Stimulated activated CD8-positive, alpha-beta memory T cell treated with anti-CD3 and anti-CD28 coated beads, Interleukin-15, amount 100 ng/mL, for 4 hours (primary cell): ENCODE measurements at regions not wholly inside any gene's neighbourhood (a gene's known extent, or its start where the extent isn't known, plus 50 kb on each side); places are given as distances from the start of the nearest gene placed in this dataset.
A peak's percentile ranks its signal among the peaks of the same experiment; 100 is the strongest.

Source experiments
- DNase-seq, 2 donors: peaks; one replicate each; pipeline ENCODE4 v3.0.0-alpha.2; 2020; ENCODE audit warnings: low read depth in 2 of 2

DNA sequence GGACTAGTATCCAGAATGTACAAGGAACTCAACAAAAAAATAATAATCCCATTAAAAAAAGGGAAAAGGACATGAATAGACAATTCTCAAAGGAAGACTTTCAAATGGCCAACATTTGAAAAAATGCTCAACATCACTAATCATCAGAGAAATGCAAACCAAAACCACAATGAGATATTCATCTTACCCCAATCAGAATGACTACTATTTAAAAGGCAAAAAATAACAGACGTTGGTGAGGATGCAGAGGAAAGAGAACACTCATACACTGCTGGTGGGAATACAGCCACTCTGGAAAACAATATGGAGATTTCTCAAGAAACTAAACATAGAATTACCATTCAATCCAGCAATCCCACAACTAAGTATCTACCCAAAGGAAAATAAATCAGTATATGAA lies 133.1 kb downstream of the KDR start:
- DNase-seq: no peak

DNA sequence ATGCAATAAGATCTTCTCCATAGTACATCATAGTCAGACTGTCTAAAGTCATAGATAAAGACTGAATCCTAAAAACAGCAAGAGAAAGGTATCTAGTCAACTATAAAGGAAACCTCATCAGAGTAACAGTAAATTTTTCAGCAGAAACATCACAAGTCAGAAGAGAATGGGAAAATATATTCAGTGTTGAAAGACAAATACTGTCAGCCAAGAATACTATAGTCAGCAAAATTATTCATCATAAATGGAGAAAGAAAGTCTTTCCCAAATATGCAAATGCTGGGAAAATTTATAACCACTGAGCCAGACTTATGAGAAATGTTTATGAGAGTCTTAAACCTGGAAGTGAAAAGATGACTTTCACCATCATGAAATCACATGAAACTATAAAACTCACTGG lies 136.7 kb downstream of the KDR start:
- no peak for DNase-seq

DNA sequence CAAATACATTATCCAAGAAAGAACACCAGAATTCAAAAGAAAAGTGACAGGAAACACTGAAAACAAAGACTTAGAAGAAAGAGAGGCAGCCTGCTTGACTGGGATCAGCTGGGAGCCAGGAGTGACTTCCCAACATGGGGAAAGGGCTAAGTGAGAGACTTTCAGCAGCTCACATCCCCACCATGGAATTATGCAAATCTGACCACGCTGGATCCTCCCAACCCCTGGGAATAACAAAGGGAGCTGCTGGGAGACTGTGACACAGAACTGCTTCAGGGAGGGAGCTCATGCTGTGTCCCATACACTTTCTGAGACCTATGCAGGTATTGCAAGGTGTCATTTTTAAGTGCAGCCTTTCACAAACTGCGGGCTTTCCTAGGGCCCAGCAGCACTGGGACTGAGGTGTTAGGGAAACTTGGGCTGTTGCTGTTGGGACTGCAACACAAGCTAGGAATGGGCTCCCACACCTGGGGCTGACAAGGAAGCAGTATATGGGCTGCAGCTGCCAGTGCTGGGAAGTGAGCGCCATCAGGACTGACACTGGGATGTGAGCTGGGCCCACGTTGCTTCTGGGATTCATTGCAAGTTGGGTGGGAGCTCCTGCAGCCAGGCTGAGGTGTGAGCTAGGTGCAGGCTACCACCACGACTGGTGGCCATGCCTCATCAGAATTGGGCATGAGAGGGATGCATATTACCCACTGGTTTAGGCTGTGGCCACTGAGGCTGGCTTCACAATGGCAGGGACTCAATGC lies 139.1 kb downstream of the KDR start:
- DNase-seq: no peak

DNA sequence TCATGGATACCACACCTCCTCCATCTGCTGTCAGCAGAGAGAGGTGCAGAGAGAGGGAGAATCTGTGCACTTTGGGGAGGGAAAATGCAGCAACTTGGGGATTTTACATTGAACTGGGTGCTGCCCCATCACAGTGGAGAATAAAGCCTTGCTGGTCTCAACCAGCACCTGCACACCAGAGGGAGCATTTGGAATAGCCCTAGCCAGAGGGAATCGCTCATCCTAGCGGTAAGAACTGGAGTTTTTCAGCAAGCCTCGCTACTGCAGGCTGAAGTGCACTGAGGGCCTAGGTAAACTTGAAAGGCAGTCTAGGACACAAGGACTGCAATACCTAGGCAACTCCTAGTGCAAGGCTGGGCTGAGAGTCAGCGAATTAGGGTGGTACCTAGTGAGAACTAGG lies 148.7 kb downstream of the KDR start:
- DNase-seq: no peak

DNA sequence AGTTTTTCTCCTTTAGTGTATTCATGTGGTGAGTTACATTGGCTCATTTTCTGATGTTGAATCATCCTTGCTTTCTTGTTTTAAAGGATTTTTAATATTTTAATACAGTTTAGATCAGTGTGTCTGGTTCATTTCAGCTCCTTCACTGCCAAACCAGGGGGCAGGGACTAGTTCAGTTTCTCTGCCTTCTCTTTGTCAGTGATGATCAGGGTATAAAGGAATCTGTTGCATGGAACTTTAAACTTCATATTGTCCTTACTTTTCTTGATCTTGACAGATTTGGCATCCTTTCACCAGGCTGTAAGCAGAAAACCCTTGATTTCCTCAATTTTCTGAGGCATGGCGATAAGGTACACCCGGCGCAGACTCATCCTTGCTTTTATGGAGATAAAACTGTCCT lies 149.4 kb downstream of the KDR start:
- DNase-seq: no peak

DNA sequence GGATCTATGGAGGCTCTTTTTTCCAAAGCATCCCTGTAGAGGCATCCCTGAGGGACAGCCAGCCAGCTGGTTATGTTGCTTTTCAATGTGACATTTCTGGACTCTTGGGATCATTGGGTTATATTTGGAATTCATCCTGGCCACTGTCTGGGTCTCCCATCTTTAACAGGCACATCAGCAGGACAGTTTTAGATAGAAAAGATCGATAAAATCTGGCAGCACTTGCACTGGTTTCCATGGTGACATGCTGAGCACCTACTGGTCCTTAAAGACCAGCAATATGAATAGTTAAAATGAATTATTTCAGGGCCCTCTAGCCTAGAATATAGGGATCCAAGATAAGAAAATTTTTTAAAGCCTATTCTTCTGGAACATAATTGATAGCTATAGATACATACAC lies 151.6 kb downstream of the KDR start:
- no peak for DNase-seq

DNA sequence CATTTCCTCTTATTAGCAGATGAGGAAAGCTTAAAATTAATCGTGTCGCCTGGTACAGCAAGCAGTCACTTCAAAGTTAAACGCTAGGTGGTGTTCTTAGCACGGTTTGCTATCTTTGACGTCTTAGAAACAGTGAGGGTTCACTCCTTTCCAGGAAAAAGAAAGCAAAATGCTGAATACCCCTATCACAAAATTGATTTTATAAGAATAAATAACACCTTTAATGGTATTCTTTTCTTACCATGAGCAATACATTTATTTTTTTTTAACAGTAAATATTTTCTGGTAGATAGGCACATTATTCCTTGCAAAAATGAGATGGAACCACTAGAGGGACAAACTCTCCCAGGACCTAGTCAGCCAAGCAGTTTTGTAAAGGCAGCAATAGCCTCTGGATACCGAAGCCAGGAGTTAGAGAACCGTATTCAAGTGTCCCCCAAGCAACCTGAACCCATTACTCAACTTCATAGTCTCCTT lies 153.9 kb downstream of the KDR start:
- no peak for DNase-seq

DNA sequence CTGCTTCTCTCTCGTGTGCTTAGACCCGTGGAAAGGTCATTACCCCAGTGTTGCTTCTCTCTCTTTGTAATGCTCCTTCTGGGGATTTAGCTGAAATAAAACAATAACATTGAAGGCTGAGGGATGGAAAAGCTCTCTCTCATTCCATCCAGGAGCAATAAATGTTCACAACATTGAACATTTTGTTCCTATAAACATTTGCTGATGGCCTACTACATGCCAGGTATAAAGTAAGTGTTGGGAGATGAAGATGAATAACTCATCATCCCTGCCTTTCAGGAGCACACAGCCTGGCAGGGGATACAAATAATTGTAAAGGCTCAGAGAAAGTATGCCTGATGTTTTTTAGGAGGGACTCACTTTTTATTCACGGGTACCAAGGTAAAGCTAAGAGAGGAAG lies 158.1 kb downstream of the KDR start:
- DNase-seq: no peak

DNA sequence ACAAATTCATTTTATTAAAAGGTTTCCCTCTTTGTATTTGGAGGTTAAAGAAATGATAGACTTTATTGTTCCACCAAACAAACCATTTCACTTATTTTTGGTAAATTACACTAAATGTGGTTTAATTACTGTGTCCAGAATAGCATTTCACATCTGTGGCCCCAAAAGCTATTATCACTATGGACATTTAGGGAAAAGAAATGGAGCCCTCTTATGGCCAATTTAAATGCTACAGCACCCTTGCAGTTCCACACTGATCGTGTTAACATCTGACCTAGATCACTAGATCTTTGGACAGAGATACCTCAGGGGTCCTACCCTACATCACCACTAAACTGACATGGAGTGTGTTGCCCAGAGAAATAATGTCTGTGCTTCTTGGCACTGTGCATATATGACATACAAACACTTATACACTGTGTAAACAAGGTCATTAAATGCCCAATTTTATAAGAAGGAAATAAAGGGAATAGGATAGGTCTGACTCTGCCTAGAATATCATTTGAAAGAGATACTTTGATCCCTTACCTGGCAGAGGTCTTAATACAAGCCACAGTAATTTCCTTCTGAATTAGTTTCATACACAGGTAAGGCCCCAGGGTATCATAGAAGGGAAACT lies 163.9 kb downstream of the KDR start:
- DNase-seq: no peak

DNA sequence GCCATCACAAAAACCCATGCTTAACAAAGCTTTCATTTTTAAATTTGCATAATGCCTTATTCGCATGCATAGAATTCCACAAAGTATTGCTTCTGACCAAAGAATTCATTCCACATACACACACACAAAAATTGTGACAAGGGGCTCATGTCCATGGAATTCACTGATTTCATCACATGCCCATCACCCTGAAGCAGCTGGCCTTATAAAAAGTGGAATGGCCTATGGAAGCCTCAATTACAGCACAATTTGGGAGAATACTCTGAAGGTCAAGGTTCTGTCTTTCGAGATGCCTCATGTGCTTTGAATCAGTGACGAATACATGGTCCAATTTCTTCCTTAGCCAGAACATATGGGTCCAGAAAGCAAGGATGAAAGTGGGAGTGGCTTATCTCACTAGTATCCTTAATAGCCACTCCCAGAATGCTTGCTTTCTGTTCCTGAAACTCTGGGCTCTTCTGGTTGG lies 165.7 kb downstream of the KDR start:
- DNase-seq: no peak

DNA sequence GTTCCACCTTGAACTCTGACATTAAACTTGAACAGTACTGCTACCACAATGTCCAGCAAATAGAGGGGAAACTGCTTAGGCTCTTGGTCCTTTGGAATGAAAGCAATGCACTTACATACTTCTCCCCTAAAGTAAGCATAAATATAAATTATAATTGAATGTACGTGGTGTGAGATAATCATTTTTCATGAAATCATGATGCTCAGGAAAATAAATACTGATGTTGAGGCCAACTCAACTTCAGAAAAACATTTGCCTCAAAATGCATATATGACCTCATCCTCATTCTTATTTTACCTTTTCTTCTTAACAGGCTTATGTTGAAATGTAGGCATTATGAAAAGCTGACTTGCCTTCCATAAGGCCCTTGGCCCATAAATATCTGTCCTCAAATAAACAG lies 166.3 kb downstream of the KDR start:
- DNase-seq: no peak

DNA sequence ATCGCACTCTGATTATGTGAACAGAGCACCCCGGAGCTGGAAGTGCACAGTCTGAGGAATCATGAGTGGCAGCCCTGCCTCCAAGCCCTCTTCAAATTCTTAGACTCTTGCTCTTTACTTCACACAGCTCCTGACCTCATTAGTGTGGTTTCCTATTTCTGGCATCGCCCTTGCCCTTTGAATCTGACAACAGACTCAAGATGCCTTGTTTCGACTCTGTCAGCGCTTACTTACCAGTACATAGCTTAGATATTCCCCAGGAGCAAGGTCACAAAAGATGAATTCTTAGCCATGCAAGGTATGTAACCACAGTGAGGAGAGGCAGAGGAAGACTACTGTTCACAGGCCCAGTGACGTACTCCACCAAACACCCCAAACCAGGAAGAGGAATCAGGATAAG lies 167.2 kb downstream of the KDR start:
- no peak for DNase-seq

DNA sequence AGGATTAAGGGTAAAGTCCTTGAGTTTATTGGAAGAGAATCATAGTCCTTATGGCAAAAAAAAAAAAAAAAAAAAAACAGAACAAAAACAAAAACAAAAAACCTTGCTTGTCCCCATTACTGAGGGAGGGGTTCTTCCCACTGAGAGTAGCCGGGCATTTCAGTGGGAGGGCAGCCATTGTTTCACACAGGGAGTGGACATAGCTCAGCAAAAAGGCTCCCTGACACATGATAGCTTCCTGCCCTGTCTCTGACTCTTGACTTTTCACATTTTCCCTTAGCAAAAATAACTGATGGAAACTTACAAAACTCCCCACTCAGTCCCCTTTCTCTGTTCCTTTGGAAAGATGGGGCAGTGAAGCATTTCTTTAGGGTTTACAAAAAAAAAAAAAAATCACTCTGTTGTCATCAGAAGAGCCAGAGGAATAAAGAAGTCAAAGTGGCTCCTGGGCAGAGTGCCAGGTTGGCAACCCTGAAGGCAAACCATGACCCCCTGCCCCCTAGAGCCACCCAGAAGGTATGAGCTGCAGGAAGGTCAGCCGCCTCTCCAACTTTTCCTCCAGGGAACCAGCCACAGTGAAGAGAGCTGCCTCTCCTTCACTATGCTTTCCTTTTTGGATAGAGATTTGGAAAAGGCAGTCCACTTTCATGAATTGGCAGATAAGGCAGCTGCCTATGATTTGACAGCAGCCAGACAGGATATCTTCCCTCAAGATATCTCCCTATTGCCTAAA lies 170.6 kb downstream of the KDR start:
- DNase-seq: no peak

DNA sequence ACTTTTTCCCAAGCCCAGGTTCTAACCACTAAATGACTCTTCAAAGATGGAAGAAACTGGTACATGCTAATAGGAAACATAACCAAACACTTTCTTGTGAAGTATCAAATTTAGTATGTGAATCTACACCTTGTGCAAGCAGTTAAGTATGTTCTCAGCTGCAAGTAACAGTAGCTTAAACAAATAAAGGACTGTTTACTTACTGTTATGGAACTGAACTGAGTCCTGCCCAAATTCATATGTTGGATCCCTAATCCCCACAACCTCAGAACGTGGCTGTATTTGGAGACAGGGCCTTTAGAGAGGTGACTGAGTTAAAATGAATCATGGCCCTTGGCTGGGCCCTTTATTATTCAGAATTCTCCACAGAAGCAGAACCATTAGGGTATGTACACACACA lies 178.7 kb downstream of the KDR start:
- DNase-seq: no peak

DNA sequence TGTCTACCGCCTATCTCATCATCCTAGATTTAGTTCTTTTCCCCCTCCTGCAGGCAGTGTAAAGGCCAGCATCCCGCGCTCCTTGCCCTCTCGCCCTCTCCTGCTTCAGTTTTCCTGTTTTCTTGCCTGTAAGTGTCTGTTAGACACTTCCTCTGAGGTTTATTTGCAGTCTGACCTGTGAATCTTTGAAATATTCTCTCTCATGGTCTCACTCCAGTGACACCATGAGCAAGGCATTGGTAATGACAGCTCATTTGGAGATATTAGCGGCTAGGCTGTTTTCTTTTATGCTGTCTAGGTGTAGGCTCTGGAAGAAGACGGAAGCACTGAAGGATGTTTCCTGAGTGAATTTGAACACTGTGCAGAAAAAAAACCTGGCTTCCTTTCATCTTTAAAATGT lies 179.6 kb downstream of the KDR start:
- DNase-seq: no peak

DNA sequence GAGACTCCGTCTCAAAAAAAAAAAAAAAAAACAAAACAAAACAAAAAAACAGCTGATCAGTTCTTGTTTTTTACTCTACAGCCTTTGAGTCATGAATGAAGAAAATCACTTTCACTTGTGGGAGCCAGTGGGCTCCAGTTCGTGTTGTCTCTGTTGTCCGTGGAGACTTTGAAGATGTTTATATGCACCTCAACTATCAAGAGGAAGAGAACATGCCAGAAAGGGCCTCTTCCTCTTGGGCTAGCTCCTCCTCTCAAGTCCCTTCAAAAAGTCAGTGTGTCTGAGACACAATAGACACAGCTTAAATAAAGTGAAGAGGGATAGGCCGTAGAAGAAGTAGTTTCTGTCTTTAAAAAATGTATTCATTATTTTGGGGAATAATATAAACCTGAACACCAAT lies 182.7 kb downstream of the KDR start:
- DNase-seq: no peak

DNA sequence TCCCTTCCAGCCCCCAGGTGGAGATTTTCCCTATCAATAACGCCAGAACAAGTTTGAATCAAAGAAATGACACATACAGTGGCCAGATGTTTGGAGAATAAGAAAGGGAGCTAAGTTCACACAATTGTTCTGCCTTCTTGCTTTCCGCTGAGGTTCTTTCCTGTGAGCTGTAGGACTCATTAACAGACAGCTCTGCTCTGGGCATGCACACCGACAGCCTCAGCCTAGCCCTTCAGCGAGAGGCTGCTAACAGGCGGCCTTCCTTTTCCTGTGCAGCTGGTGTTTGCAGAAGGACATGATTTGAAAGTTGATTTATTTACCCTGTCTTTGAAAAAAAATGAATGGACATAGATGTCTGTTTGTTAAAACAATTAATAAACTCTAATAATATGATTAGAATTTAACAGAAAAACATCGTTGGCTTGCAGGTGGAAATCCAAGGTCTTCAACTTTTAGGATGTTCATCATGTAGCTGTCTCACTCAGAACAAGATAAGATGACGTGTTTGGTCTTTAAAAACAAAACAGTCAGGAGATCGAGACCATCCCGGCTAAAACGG lies 183.3 kb downstream of the KDR start:
- DNase-seq: no peak

DNA sequence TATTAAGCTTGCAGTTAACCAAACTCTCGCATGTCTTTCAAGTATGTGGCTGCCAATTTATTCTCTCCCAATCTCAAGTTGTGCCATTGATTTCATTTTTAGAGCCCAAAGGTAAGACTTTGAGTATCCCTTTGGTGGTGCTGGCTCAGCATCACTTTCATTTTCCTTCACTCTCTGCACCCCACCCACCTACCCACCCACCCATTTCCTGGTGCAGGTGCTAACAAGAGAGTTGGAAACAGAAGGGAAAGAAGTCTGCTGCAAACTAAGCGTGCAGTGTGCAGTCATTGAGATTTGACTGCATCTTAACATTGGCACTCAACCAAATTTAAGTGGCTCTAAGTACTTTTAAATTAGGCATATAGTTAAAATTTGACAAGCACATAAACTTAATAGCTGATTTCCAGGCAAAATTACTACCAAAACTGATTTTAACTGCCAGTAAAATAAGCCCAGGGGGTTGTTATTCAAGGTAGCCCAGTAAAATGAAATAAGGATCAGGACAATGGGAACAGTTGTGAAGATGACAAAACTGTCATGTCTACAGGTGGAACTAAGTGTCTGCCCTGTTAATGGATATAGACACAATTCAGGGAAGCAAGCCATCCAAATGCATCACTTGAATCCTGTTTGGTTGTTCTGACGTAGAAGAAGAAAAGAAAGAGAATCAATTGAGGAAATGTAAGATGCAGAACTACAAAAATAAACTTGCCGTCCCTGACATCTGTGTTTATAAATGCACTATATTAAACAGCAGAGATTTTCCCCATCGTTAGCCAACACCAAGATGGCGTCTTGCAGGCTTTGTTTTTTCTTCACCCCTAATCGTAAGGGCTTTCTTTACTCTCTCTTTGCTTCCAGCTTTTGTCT lies 184.2 kb downstream of the KDR start:
- peak in 1 of 2 donors; percentile 13 for DNase-seq

DNA sequence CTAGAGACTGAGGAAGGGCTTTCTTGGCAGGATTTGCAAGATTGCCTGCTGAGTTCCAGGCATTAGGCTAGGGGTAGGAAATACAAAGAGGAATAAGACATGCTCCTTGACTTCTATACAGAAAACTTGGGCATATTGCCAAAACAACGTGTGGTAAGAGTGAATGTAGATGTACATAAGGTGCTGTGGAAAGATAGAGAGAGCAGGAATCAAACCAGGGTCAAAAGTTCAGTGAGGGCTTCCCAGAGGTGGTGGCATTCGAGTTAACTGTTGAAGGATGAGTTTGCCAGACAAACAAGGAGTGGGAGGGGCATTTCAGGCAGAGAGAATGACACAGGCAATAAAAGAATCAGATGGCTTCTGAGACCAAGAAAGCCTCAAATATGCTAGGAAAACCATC lies 187.9 kb downstream of the KDR start:
- DNase-seq: no peak

DNA sequence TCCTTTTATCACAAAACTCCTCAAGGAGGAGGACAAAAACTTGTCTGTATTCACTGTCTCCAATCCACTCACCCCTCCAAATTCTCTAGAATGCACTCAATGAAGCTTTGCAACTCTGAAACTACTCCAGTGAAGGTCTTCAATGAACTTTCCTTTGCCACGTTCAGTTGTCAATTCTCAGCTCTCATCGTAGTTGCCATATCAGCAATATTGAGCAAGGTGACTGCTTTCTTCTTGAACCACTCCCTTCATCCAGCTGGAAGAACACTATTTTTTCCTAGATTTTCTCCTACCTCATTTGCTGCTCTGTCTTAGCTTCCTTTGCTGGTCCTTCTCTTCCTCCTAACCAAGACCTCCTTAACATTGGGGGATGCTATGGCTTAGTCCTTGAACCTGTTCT lies 191.8 kb downstream of the KDR start:
- DNase-seq: no peak

DNA sequence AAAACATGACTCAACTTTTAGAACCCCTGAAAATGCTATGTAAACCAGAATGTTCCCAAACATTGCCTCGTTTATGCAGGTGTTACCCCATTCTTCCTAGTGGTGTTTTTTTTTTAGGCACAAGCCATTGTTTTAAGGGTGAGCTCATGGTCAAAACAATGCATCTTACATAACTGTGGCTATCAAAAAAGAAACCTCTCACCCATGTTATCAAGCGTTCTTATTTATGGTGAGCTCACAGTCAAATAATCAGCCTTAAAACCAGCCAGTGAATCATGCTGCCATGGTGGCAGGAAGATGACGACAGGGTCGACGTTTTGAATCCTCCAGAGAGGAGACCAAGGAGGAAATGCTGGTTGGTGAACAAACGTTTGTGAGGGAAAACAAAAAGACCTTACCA lies 195.2 kb downstream of the KDR start:
- DNase-seq: no peak

DNA sequence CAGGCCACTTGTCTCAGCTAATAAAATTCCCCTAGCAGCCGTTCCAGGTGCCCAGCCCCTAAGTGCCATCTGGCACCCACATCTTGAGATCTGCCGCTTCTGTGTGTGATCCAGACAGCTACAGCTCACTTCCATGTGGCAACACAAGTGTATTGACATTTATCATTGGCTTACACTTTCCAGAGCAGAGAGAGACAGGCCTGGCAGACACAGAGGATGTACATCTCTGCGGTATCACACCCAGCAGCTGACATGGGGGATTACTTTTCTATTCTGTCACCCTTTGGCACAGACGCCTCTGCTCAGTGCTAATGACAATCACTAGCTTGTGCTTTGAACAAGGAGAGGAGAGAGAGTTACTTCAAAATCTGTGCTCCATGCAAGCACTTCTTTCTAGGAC lies 195.9 kb downstream of the KDR start:
- DNase-seq: no peak
